HL-60/S4 treated with phorbol 12-myristate 13-acetate at 8.2 ng/mL for 4 days and 3 days (cell line): ENCODE measurements at regions not wholly inside any gene's neighbourhood (a gene's known extent, or its start where the extent isn't known, plus 50 kb on each side); places are given as distances from the start of the nearest gene placed in this dataset.

Experiments
- in situ Hi-C: fragments of 300-500 bp; cut with MboI; formaldehyde crosslinking; loops from 2 replicates; pipeline ENCODE4 v1.15.0; 2022; ENCODE audit warnings: low sequenced_read_pairs

DNA sequence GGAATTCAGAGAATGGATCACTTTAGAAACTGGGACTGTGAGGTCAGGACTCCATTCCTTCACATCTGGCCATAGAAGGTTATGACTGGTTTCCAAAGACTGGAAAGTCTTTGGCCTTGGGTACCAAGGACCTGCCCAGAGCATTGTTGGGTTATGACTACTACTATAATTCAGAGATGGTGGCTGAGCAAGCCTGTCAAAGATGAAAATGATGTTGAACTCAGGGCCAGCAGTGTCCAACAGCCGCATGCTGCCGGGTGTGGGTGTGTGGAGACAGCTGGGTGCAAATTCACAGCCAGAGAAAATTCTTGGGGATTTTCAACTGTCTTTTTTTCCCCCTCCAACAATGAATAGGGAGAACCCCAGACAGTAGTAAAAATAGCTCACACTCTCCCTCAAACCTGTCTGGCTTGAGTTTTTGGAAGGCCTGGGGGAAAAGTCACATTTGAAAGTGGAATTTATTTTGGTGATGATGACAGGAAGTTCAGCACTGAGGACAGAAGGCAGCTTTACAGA is 166.8 kb upstream of the NCAM1 start:
- in situ Hi-C loops: no loop called here

DNA sequence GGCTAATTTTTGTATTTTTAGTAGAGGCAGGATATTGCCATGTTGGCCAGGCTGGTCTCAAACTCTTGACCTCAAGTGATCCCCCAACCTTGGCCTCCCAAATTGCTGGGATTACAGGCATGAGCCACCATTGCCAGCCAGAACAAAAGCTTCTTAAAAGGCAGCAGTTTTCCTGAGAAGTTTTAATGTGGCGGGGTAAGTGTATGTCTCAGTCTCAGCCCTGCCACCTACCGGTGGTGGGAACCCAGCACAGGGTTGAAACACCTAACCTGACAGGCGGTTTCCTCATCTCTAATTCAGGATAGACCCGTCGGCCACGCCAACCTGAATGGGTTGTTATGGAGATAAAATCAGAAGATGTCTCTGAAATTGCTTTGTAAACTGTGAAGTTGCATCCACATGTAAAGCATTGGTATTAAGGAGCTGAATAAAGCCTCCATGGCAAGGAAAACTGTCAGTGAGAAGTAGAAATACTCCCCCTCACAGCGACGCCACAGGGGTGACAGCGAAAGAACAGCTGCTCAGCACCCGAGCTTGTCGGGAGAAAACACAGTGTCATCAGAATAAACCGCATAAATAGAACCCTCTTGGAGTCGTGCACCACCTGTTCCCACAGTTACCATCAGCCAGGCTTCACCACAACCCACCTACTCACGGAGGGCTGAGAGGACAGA is 165.9 kb upstream of the NCAM1 start:
- in situ Hi-C loops: no loop called here

DNA sequence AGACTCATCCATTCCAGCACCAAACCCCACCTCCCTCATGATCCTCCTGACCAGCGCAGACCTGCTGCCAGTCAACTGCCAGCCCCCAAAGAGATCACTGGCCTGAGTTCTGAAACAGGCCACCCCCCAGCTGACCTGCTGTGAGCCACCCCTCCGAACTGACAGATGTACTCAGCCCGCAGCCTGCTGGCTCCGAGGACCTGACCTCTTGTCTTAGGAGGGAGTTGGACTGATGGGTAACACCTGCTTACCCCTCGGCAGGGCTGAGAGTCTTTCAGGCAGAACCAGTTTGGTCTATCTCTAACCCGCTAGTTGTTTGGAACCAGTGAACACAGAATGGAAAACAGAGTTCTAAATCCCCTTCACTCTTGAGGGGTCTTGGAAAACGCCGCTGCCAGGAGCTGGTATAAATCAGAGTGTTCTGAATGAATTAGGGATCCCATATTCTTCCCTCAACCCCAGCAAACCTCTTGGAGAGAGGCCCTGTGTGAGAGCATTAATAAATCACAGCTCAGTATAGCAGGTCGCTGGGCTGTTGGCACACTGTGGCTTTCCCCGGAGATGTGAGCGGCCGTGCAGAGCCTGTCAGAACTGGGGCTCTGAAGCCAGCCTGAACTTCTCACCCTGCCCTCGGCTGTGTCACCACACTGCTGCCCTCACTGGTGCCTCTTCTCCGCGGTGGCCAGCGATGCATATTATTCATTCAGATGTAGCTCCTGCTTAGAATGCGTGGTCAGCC is 165.1 kb upstream of the NCAM1 start:
- in situ Hi-C loops: no loop called here

- in situ Hi-C loops: no loop called here
Observed at GRCh38 chr11:112797092-112797491, 164.1 kb upstream of the NCAM1 start.

- in situ Hi-C loops: no loop called here
Observed at GRCh38 chr11:112797648-112798293, 163.4 kb upstream of the NCAM1 start.

- in situ Hi-C loops: no loop called here
Observed at GRCh38 chr11:112801025-112801816, 160.0 kb upstream of the NCAM1 start.

DNA sequence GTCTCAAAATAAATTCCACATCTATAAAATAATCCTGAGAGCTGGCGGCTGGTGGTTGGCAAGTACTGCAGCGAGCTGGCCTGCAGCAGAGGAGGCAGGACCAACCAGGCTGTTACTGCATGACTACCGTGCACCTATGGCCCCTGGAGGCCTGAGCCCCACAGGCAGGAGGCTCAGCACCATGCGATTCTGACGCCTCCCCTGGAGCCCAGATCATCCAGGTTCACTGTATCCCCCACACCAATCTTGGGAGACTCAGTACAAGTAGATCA is 159.5 kb upstream of the NCAM1 start:
- in situ Hi-C loops: no loop called here

DNA sequence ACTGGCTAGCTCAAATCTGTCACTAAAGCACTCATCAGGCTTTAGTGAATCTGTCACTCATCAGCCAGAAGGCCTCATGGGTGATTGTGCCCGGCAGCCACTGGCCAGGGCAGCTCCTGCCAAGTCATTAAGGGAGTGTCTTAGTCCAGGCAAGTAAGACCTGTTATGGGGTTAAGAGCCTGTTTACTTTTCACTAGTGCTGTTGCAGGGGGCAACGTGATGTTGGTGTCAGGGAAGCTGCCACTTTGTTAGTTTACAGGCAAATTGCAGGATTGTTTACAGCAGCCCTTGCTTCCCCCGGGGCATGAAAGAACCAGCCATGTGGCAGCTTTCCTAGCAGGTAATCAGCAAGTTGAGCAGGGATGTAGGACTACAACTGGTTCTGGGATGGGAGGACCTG is 155.6 kb upstream of the NCAM1 start:
- in situ Hi-C loops: no loop called here

- in situ Hi-C loops: no loop called here
Observed at GRCh38 chr11:112806256-112806655, 155.0 kb upstream of the NCAM1 start.

- in situ Hi-C loops: no loop called here
Observed at GRCh38 chr11:112806876-112807275, 154.3 kb upstream of the NCAM1 start.

- in situ Hi-C loops: no loop called here
Observed at GRCh38 chr11:112809429-112809828, 151.8 kb upstream of the NCAM1 start.

DNA sequence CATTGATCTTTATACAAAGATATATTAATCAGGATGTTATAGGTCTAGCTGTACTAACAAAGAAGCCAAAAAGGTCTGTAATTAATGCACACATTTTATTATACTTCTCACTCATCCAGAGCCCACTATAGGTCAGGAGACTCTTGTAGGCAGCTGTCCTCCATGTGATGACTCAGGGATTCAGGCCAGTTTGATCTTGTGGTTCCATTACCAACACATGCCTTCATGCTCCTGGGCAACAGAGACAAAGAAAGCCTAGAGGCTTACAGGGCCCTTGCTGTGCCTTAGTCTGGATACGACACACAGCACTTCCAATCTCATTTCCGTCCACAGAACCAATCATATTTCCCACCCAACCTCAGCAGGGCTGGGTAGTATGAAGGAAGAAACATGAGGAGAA is 150.3 kb upstream of the NCAM1 start:
- in situ Hi-C loops: no loop called here

- in situ Hi-C loops: no loop called here
Observed at GRCh38 chr11:112811783-112812182, 149.4 kb upstream of the NCAM1 start.

- in situ Hi-C loops: no loop called here
Observed at GRCh38 chr11:112812729-112813128, 148.5 kb upstream of the NCAM1 start.

DNA sequence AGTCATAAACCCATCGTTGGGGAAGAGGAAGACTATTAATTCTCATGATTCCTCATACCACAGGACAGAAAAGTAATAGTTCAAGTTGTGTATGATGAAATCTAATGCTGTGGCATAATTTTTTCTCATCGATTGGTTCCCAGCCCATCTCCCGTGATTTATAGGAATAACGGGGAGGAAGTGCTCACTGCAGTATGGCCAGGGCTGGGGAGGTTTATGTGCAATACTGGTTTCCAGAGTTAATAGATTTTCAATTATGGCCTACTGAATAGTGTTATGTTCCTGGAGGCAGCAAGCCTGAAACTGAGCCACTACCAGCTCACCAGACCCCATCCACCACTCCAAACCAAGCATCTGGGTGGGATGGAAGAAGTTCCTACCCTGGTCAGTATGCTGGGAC is 147.1 kb upstream of the NCAM1 start:
- in situ Hi-C loops: no loop called here

DNA sequence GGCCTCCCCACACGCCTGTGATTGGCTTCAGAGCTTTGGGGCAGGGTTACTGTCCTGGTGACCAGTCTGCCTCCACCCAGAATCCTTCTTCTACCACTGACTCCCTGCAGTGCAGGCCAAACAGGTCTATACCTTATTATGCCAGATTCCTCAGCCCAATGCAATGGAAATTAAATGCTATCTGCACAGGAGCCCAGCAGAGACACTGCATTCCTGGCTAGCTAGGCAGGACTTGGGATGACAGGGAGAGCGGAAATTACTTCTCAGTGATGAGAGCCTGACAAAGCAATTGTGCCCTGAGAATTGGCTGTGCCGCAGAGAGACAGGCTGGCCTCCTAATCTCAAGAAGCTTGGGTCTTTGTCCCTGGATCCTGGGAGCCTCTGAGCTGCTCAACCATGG is 143.8 kb upstream of the NCAM1 start:
- in situ Hi-C loops: no loop called here

DNA sequence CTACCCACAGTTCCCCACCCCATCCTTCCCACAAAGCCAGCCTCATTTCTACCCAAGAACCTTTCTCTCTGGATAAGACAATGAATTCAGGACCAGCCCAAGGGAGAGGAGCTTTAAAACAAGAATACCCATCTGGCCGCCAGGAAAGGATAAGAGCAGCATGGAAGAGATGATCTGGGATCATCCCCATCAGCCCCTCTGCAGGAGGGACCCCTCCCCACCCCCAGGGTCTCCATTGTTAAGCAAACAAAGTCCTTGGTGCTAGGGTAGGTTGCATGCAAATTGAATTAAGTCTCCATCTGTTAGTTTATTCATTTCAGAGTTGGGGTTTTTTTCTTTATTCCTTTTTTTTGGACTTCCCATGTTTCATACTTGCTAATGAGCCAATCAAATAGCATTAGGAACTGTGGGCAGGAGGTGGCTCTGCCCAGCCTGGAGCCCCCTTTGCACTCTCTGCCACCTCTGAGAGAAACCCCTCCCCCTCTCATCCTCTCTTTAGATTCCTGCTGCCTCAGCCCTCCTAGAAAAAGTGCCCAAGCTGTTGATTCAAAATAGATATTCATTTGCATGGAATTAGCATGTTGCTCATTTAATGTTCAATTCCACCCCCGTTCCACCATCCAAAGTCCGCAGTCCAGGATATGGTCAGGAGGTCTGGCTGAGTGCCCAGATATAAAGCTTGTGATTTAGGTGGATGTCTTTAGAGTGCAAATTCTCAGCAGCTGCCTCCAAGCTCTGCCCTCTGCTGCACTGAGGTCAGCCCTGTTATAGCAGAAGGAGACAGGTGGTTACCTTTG is 138.5 kb upstream of the NCAM1 start:
- in situ Hi-C loops: no loop called here

GRCh38 chr11:112826026-112826425 is 135.2 kb upstream of the NCAM1 start:
- in situ Hi-C loops: no loop called here

DNA sequence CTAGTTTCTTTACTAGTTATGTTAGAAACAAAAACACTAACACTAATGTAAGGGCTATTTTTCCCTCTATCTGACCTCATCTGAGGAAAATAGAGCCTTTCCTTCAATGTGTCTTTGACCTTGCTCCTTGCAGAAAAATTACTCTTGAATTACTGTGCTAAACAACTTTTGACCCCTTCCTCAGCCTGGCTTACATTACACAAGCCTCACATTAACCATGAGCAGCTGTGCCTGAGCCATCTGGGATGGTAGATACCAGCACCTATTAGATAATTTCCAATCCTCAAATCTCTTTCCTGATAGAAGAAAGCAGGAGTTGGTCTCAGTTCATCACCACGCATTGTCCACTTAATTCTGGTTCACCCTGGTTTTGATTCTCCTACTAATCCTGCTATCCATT is 134.4 kb upstream of the NCAM1 start:
- in situ Hi-C loops: no loop called here

DNA sequence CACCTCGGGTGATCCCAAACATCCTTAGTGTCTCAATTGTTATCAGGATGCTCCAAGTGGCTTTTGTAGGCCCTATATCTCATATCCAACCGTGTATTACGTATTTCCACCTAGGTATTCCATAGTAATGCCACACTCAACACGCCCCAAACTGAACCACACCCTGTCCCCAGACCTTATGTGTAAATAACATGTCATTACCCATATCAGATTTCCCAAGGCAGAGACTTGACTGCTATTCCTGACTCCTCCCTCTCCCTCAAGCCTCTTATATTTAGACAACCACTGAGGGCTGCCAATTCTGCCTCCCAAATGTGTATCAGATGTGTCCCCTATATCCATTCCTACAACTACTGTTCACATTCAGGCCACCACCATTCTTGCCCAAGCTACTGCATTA is 132.8 kb upstream of the NCAM1 start:
- in situ Hi-C loops: no loop called here
